GM18519 (cell line): ENCODE measurements at regions not wholly inside any gene's neighbourhood (a gene's known extent, or its start where the extent isn't known, plus 50 kb on each side); places are given as distances from the start of the nearest gene placed in this dataset.
"Not testable (repeated sequence)": the region's sequence is repeated elsewhere in the genome, so short reads cannot be mapped to it uniquely, and the experiment has no call there.

Source experiments
- ATAC-seq: cut with Tn5 transposase; IDR thresholded peaks from one replicate; pipeline ENCODE4 v1.9.1; 2021; ENCODE audit warnings: mild to moderate bottlenecking, moderate library complexity; ENCODE audit not compliant: unreplicated experiment, low FRiP score

GRCh38 chr20:48390981-48391380, 436.8 kb downstream of the PREX1 start:
- no peak for ATAC-seq

- no peak for ATAC-seq
Observed at GRCh38 chr20:48387675-48388074, 440.1 kb downstream of the PREX1 start.

DNA sequence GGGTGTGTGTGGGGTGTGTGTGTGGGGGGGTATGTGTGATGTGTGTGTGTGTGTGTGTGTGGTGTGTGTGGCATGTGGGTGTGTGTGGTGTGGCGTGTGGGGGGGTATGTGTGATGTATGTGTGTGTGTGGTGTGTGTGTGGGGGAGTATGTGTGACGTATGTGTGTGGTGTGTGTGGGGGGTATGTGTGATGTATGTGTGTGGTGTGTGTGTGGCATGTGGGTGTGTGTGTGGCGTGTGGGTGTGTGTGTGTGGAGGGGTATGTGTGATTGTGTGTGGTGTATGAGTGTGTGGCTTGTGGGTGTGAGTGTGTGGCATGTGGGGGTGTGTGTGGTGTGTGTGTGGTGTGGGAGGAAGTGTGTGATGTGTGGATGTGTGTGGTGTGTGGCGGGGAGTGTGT, 442.3 kb downstream of the PREX1 start:
- ATAC-seq = no peak

GRCh38 chr20:48385114-48385513, 442.7 kb downstream of the PREX1 start:
- no peak for ATAC-seq

DNA sequence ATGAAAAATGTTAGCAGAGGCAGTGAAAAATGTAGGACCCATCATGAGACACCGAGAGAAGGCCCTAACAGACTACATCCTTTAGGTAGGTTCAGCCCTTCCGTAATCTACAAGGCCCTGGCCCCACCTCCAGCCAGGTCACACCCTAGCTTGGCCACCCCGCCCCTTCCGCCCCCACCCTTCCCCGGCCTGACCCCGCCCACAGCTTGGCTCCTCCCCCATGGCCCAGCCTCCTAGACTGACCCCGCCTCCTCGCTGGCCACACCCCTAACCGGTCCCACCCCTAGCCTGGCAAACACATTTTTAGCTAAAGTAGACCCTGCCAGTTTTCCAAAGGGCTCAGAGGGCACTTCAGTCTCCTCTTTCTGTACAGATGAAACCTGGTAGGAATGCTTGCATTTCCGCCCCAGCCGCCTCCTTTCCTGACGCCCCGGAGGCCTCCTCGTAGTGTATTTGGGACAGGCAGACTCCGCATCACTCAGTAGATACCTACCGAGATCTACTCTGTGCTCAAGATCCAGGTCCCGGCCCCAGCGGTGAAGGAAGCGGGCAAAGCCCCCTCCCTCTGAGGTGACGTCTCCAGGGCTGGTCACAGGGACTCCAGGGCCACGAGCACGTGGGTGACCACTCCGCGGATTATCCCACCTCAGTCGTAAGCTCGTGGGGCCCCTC, 443.5 kb downstream of the PREX1 start:
- no peak for ATAC-seq

- ATAC-seq = no peak
Observed at GRCh38 chr20:48383252-48383651, 444.5 kb downstream of the PREX1 start.

- no peak for ATAC-seq
Observed at GRCh38 chr20:48382304-48382703, 445.5 kb downstream of the PREX1 start.

DNA sequence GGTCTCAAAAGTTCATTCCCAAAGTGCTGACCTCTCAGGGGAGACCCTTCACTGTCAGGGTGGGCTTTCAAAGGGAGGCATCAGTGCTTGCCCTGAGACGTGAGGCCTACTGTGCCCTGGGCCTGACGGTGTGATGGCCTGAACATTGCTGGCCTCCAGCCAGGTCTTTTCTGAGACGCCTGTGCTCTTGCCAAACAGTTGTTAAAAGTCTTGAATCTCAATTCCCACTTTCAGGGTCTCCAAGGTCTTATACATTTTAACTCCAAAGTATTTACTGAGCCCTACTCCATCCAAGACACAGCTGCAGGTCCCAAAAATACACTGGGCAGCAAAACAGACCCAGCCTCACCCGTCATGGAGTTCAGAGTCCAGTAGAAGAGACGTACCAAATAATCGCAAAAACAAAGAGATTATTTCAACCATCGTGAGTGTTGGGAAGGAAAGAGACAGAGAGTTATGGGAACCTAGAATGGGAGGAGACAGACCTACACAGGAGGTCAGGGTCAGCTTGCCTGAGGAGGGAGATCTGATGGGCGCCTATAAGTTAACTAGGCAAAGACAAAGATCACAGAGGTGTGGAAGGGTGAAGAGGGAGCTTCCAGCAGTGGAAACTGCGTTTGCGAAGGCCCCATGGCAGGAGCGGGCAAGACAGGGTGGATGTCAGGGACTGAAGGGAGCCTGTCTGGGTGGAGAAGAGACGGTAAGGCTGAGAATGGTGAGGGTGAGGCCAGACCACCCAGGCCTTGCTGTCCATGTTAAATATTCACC, 446.3 kb downstream of the PREX1 start:
- ATAC-seq = no peak

- ATAC-seq = no peak
Observed at GRCh38 chr20:48380661-48381060, 447.1 kb downstream of the PREX1 start.

DNA sequence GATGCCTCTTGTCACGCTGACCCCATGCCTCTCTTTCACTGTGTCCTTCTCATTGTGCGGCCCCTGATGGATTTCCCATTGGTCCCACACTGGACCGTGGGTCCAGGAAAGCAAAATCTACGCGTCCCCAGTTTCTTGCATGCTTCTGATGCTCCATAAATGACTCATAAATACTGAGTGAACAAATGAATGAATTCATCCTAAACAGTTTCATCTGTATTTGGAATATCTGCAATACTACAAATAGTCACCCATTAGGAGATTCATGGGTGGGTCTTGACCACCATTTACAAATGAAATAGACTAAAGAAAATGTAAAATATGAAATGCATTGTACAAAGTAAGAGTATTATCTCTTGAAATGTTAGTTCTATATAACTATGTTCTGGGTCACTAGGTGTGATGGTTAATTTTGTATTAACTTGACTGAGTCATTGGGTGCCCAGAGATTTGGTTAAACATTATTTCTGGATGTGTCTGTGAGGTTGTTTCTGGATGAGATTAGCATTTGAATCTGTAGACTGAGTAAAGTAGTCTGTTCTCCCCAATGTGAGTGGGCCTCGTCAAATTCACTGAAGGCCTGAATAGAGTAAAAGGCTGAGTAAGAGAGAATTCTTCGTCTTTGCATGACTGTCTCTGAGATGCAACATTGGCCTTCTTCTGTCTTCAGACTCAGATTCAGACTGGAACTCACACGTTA, 448.7 kb downstream of the PREX1 start:
- ATAC-seq = no peak

GRCh38 chr20:48377940-48378339, 449.9 kb downstream of the PREX1 start:
- ATAC-seq = no peak

DNA sequence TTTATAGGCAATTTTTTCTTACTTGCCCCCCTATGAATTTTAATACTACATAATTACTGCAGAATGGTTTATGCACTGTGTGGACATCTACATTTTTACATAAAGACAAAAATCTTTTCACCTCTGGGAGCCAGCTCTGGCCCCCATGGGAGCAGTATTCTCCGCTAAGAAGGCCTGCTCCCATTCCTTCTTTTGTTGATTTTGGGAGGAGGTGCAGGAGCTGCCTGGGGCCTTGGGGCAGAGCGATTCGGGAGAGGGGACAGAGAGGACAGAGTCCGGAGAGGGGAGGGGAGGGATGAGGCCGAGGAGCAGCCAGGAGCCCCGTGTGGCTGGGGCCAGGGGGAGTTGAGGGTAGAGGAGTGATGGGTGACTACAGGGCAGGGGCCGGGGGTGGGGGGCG, 452.0 kb downstream of the PREX1 start:
- ATAC-seq = no peak

GRCh38 chr20:48374991-48375595, 452.7 kb downstream of the PREX1 start:
- ATAC-seq = no peak

DNA sequence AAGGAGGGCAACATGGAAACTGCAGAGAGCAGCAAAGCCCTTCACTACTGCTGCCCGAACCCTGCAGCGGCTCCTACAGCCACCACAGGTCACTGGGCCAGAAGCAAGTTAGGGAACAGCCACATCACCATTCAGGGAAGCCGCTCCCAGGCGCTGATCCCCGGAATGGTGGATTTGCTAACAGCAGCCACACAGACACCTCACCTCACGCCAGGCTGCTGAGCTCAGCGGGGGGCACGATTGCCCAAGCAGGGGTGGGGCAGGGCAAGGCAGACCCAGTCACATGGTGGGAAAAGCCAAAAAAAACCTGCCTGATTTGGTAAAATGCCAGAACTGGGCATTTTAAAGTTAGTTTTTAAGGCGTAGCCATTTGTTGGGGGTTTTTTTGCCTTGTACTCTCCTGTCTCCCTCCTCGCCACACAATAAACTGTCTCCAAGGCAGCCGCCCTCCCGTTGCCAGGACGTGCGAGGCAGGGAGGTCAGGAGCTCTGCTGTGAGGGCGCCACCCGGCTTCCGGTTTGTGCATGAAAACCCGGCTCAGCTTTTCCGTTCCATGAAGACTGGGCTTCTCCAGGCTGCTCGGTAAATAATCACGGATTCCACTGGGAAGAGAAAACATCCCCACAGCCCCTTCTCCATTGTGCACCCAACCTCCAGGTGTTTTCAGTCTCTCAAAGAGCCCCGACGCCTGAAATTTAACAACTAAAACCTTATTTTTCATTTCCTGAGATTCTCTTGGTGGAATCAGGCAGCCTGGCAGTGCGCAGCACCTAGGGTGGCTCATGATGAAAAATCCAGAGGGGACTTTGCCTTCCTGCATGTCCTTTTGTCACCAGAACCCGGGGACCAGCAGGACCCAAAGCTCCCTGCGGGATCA, 453.5 kb downstream of the PREX1 start:
- ATAC-seq = not testable (repeated sequence)

- no peak for ATAC-seq
Observed at GRCh38 chr20:48373555-48373934, 454.3 kb downstream of the PREX1 start.

- not testable (repeated sequence) for ATAC-seq
Observed at GRCh38 chr20:48372851-48373554, 454.8 kb downstream of the PREX1 start.

GRCh38 chr20:48371211-48371610, 456.6 kb downstream of the PREX1 start:
- no peak for ATAC-seq

- ATAC-seq = not testable (repeated sequence)
Observed at GRCh38 chr20:48368580-48369021, 459.2 kb downstream of the PREX1 start.

- ATAC-seq = not testable (repeated sequence)
Observed at GRCh38 chr20:48367541-48368358, 460.0 kb downstream of the PREX1 start.
